CD4-positive, alpha-beta T cell treated with Interleukin-6 for 4 hours (primary cell): ENCODE measurements at regions not wholly inside any gene's neighbourhood (a gene's known extent, or its start where the extent isn't known, plus 50 kb on each side); places are given as distances from the start of the nearest gene placed in this dataset.

Experiments
- DNase-seq: peaks from one replicate; pipeline ENCODE4 v3.0.0-alpha.2; 2020; ENCODE audit warnings: mixed read lengths

GRCh38 chr22:48256041-48256739 lies 1493.7 kb downstream of the TBC1D22A start:
- no peak for DNase-seq

- DNase-seq: no peak
Observed at GRCh38 chr22:48254311-48254873, 1491.9 kb downstream of the TBC1D22A start.

GRCh38 chr22:48253573-48253972 lies 1491.1 kb downstream of the TBC1D22A start:
- DNase-seq: no peak

- no peak for DNase-seq
Observed at GRCh38 chr22:48253136-48253535, 1490.7 kb downstream of the TBC1D22A start.

- no peak for DNase-seq
Observed at GRCh38 chr22:48251629-48252028, 1489.2 kb downstream of the TBC1D22A start.

GRCh38 chr22:48250937-48251530 lies 1488.6 kb downstream of the TBC1D22A start:
- DNase-seq: no peak

GRCh38 chr22:48250286-48250895 lies 1487.9 kb downstream of the TBC1D22A start:
- no peak for DNase-seq

- no peak for DNase-seq
Observed at GRCh38 chr22:48249713-48250268, 1487.3 kb downstream of the TBC1D22A start.

- DNase-seq: no peak
Observed at GRCh38 chr22:48248901-48249455, 1486.5 kb downstream of the TBC1D22A start.

GRCh38 chr22:48247829-48248228 lies 1485.4 kb downstream of the TBC1D22A start:
- no peak for DNase-seq

- DNase-seq: no peak
Observed at GRCh38 chr22:48245196-48245485, 1482.7 kb downstream of the TBC1D22A start.

- DNase-seq: no peak
Observed at GRCh38 chr22:48244388-48245195, 1482.1 kb downstream of the TBC1D22A start.

- DNase-seq: no peak
Observed at GRCh38 chr22:48242461-48242864, 1480.0 kb downstream of the TBC1D22A start.

- no peak for DNase-seq
Observed at GRCh38 chr22:48241658-48242057, 1479.2 kb downstream of the TBC1D22A start.

GRCh38 chr22:48240935-48241230 lies 1478.4 kb downstream of the TBC1D22A start:
- DNase-seq: no peak

GRCh38 chr22:48240148-48240934 lies 1477.9 kb downstream of the TBC1D22A start:
- DNase-seq: no peak

- DNase-seq: no peak
Observed at GRCh38 chr22:48239461-48240147, 1477.2 kb downstream of the TBC1D22A start.

GRCh38 chr22:48238966-48239365 lies 1476.5 kb downstream of the TBC1D22A start:
- no peak for DNase-seq

- DNase-seq: no peak
Observed at GRCh38 chr22:48238284-48238915, 1476.0 kb downstream of the TBC1D22A start.

GRCh38 chr22:48237466-48238283 lies 1475.2 kb downstream of the TBC1D22A start:
- DNase-seq: no peak
